ENCODE measurements at regions not wholly inside any gene's neighbourhood (a gene's known extent, or its start where the extent isn't known, plus 50 kb on each side); places are given as distances from the start of the nearest gene placed in this dataset.

DNA sequence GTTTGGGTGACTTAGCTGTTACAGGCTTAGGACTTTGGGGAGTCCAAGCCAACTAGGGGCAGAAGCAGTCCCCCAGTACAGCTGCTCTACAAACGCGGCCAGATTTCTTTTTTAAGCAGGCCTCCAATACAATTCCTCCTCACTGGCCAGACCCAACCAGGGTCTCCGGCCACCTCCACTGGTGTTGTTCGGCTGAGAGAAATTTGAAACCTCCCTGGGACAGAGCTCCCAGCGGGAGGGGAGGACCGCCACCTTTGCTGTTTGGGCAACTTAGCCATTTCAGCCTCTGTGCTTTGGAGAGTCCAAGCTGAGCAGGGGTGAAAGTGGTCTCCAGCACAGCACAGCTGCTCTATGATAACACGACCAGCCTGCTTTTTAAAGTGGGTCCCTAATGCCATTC, 59.4 kb upstream of the KHDRBS2 start:
- TF ChIP-seq RFX5 (IDR thresholded peaks at IDR 0.05; ENCODE audit: low read length) = no peak
- TF ChIP-seq, protein P1, sequence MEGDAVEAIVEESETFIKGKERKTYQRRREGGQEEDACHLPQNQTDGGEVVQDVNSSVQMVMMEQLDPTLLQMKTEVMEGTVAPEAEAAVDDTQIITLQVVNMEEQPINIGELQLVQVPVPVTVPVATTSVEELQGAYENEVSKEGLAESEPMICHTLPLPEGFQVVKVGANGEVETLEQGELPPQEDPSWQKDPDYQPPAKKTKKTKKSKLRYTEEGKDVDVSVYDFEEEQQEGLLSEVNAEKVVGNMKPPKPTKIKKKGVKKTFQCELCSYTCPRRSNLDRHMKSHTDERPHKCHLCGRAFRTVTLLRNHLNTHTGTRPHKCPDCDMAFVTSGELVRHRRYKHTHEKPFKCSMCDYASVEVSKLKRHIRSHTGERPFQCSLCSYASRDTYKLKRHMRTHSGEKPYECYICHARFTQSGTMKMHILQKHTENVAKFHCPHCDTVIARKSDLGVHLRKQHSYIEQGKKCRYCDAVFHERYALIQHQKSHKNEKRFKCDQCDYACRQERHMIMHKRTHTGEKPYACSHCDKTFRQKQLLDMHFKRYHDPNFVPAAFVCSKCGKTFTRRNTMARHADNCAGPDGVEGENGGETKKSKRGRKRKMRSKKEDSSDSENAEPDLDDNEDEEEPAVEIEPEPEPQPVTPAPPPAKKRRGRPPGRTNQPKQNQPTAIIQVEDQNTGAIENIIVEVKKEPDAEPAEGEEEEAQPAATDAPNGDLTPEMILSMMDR (IDR thresholded peaks at IDR 0.05) = no peak
- no peak for TF ChIP-seq JUND (IDR thresholded peaks at IDR 0.05)
- no peak for TF ChIP-seq RCOR1 (IDR thresholded peaks at IDR 0.05; ENCODE audit: low read length)
